SJCRH30 (cell line): ENCODE measurements at regions not wholly inside any gene's neighbourhood (a gene's known extent, or its start where the extent isn't known, plus 50 kb on each side); places are given as distances from the start of the nearest gene placed in this dataset.
"Not testable (repeated sequence)": the region's sequence is repeated elsewhere in the genome, so short reads cannot be mapped to it uniquely, and the experiment has no call there.

Experiments
- DNase-seq, 2 experiments: peaks; one replicate each; pipeline ENCODE4 v3.0.0-alpha.2; 2015 to 2020
- H3K27ac ChIP-seq: fragments of 250-450 bp; sonication (Bioruptor Pico); 2 replicates; pipeline ENCODE4 v1.5.1; 2020; ENCODE audit warnings: mild to moderate bottlenecking, moderate library complexity
- H3K27me3 ChIP-seq: fragments of 250-450 bp; sonication (Bioruptor Pico); 2 replicates; pipeline ENCODE4 v1.5.1; 2020; ENCODE audit warnings: mild to moderate bottlenecking, moderate library complexity
- H3K36me3 ChIP-seq: fragments of 250-450 bp; sonication (Bioruptor Pico); 2 replicates; pipeline ENCODE4 v1.5.1; 2020; ENCODE audit warnings: mild to moderate bottlenecking, moderate library complexity
- H3K4me1 ChIP-seq: fragments of 250-450 bp; sonication (Bioruptor Pico); 2 replicates; pipeline ENCODE4 v1.5.1; 2020; ENCODE audit warnings: mild to moderate bottlenecking, moderate library complexity
- H3K4me3 ChIP-seq: fragments of 250-450 bp; sonication (Bioruptor Pico); 2 replicates; pipeline ENCODE4 v1.5.1; 2020; ENCODE audit warnings: mild to moderate bottlenecking, moderate library complexity
- H3K9me3 ChIP-seq: fragments of 250-450 bp; sonication (Bioruptor Pico); replicated peaks from 2 replicates; pipeline ENCODE4 v1.5.1; 2020; ENCODE audit warnings: mild to moderate bottlenecking, moderate library complexity

- no peaks in the 10 kb centered on the region for H3K9me3 ChIP-seq
- H3K4me1 ChIP-seq = 0 out of 2 replicates have a peak, but pooled peaks cover 3% of the 10 kb centered on the region
- no peak for DNase-seq
- no peaks in the 10 kb centered on the region for H3K27me3 ChIP-seq
- H3K27ac ChIP-seq = no peak overlapping the region
- no peaks in the 10 kb centered on the region; the same call in 1 of the 2 replicates for H3K36me3 ChIP-seq
- H3K4me3 ChIP-seq = no peak overlapping the region
Measured at GRCh38 chr4:59393780-59394179, 1806.3 kb upstream of the ADGRL3 start.

GRCh38 chr4:59400334-59400733 is 1799.8 kb upstream of the ADGRL3 start:
- Histone ChIP-seq H3K36me3 (no peaks in the 10 kb centered on the region), H3K9me3 (no peaks in the 10 kb centered on the region), H3K27ac (no peak overlapping the region), H3K4me1 (0 out of 2 replicates have a peak, but pooled peaks cover 3% of the 10 kb centered on the region), H3K4me3 (no peak overlapping the region), H3K27me3 (no peaks in the 10 kb centered on the region)
- no peak for DNase-seq

GRCh38 chr4:59409647-59410046 is 1790.5 kb upstream of the ADGRL3 start:
- H3K9me3 ChIP-seq = no peaks in the 10 kb centered on the region
- no peaks in the 10 kb centered on the region for H3K27me3 ChIP-seq
- DNase-seq = no peak
- H3K36me3 ChIP-seq = no peaks in the 10 kb centered on the region
- no peaks in the 10 kb centered on the region for H3K4me1 ChIP-seq
- H3K4me3 ChIP-seq = no peak overlapping the region
- H3K27ac ChIP-seq = no peak overlapping the region

- Histone ChIP-seq H3K36me3 (no peaks in the 10 kb centered on the region), H3K4me1 (no peaks in the 10 kb centered on the region), H3K9me3 (no peaks in the 10 kb centered on the region), H3K27me3 (no peaks in the 10 kb centered on the region), H3K4me3 (no peak overlapping the region), H3K27ac (no peak overlapping the region)
- DNase-seq = no peak
Measured at GRCh38 chr4:59412739-59413138, 1787.4 kb upstream of the ADGRL3 start.

GRCh38 chr4:59455751-59456150 is 1744.4 kb upstream of the ADGRL3 start:
- peak in 1 of 2 experiments; percentile 10 for DNase-seq
- H3K36me3 ChIP-seq = no peaks in the 10 kb centered on the region
- no peaks in the 10 kb centered on the region for H3K4me1 ChIP-seq
- H3K4me3 ChIP-seq = no peak overlapping the region
- H3K9me3 ChIP-seq = no peaks in the 10 kb centered on the region
- H3K27ac ChIP-seq = no peak overlapping the region
- H3K27me3 ChIP-seq = no peaks in the 10 kb centered on the region

- Histone ChIP-seq H3K27me3 (no peaks in the 10 kb centered on the region), H3K4me3 (no peak overlapping the region), H3K27ac (no peak overlapping the region), H3K9me3 (no peaks in the 10 kb centered on the region), H3K36me3 (no peaks in the 10 kb centered on the region), H3K4me1 (no peaks in the 10 kb centered on the region)
- no peak for DNase-seq
Measured at GRCh38 chr4:59457576-59457975, 1742.5 kb upstream of the ADGRL3 start.

- no peak overlapping the region for H3K27ac ChIP-seq
- DNase-seq = no peak
- peaks cover under 1% of the 10 kb centered on the region; the same call in 1 of the 2 replicates for H3K9me3 ChIP-seq
- H3K27me3 ChIP-seq = no peaks in the 10 kb centered on the region
- no peaks in the 10 kb centered on the region for H3K4me1 ChIP-seq
- H3K36me3 ChIP-seq = no peaks in the 10 kb centered on the region
- no peak overlapping the region for H3K4me3 ChIP-seq
Measured at GRCh38 chr4:59484944-59485343, 1715.2 kb upstream of the ADGRL3 start.

- Histone ChIP-seq H3K4me3 (no peak overlapping the region), H3K27me3 (no peaks in the 10 kb centered on the region), H3K27ac (no peak overlapping the region), H3K4me1 (peaks cover 7% of the 10 kb centered on the region), H3K36me3 (no peaks in the 10 kb centered on the region), H3K9me3 (peaks cover under 1% of the 10 kb centered on the region; the same call in 1 of the 2 replicates)
- DNase-seq = no peak
Measured at GRCh38 chr4:59500103-59500502, 1700.0 kb upstream of the ADGRL3 start.

- DNase-seq = no peak
- Histone ChIP-seq H3K36me3 (no peaks in the 10 kb centered on the region), H3K27me3 (no peaks in the 10 kb centered on the region), H3K27ac (no peak overlapping the region), H3K9me3 (peaks cover 5% of the 10 kb centered on the region; the same call in 1 of the 2 replicates), H3K4me3 (no peak overlapping the region), H3K4me1 (peaks cover 7% of the 10 kb centered on the region)
Measured at GRCh38 chr4:59503731-59504130, 1696.4 kb upstream of the ADGRL3 start.

GRCh38 chr4:59511809-59512208 is 1688.3 kb upstream of the ADGRL3 start:
- H3K4me1 ChIP-seq = peaks cover 22% of the 10 kb centered on the region
- H3K36me3 ChIP-seq, H3K27me3 ChIP-seq, H3K9me3 ChIP-seq: not testable (repeated sequence)
- peak overlapping the region; percentile 50 for H3K4me3 ChIP-seq
- DNase-seq = peak; percentile 94 to 95
- peak overlapping the region; percentile 85 for H3K27ac ChIP-seq

GRCh38 chr4:59517007-59517406 is 1683.1 kb upstream of the ADGRL3 start:
- DNase-seq = no peak
- no peaks in the 10 kb centered on the region for H3K36me3 ChIP-seq
- no peak overlapping the region for H3K27ac ChIP-seq
- no peak overlapping the region for H3K4me3 ChIP-seq
- H3K9me3 ChIP-seq = no peaks in the 10 kb centered on the region
- H3K4me1 ChIP-seq = peaks cover 13% of the 10 kb centered on the region
- H3K27me3 ChIP-seq = no peaks in the 10 kb centered on the region

GRCh38 chr4:59518005-59518823 is 1681.9 kb upstream of the ADGRL3 start:
- Histone ChIP-seq H3K27ac (no peak overlapping the region), H3K9me3 (0 out of 2 replicates have a peak, but pooled peaks cover 2% of the 10 kb centered on the region), H3K27me3 (no peaks in the 10 kb centered on the region), H3K36me3 (no peaks in the 10 kb centered on the region), H3K4me3 (no peak overlapping the region), H3K4me1 (peaks cover under 1% of the 10 kb centered on the region; the same call in 1 of the 2 replicates)
- DNase-seq = no peak

GRCh38 chr4:59525885-59526284 is 1674.2 kb upstream of the ADGRL3 start:
- H3K4me3 ChIP-seq = no peak overlapping the region
- no peak overlapping the region for H3K27ac ChIP-seq
- H3K4me1 ChIP-seq = no peaks in the 10 kb centered on the region
- H3K36me3 ChIP-seq = no peaks in the 10 kb centered on the region
- peaks cover 12% of the 10 kb centered on the region for H3K9me3 ChIP-seq
- no peaks in the 10 kb centered on the region for H3K27me3 ChIP-seq
- DNase-seq = no peak

- peak in 1 of 2 experiments; percentile 38 for DNase-seq
- Histone ChIP-seq H3K9me3 (no peaks in the 10 kb centered on the region), H3K4me1 (peaks cover 31% of the 10 kb centered on the region)
Measured at GRCh38 chr4:59535541-59535940, 1664.6 kb upstream of the ADGRL3 start.

GRCh38 chr4:59536428-59536827 is 1663.7 kb upstream of the ADGRL3 start:
- no peaks in the 10 kb centered on the region for H3K9me3 ChIP-seq

More at GRCh38 chr4:59535541-59535940, 1664.6 kb upstream of the ADGRL3 start:
- Histone ChIP-seq H3K27ac (peak overlapping the region; percentile 51), H3K4me3 (no peak overlapping the region), H3K36me3 (no peaks in the 10 kb centered on the region), H3K27me3 (no peaks in the 10 kb centered on the region)

More at GRCh38 chr4:59536428-59536827, 1663.7 kb upstream of the ADGRL3 start:
- peaks cover 31% of the 10 kb centered on the region for H3K4me1 ChIP-seq
- no peak for DNase-seq
- H3K36me3 ChIP-seq = no peaks in the 10 kb centered on the region
- no peak overlapping the region for H3K27ac ChIP-seq
- no peaks in the 10 kb centered on the region for H3K27me3 ChIP-seq
- H3K4me3 ChIP-seq = no peak overlapping the region
